NT2/D1 (cell line): ENCODE measurements at regions not wholly inside any gene's neighbourhood (a gene's known extent, or its start where the extent isn't known, plus 50 kb on each side); places are given as distances from the start of the nearest gene placed in this dataset.

ENCODE experiments used
- YY1 ChIP-seq: IDR thresholded peaks from 2 replicates; pipeline ENCODE4 v1.6.1; 2011; ENCODE audit not compliant: insufficient read length, insufficient read depth
- ZNF274 ChIP-seq: IDR thresholded peaks from 2 replicates; pipeline ENCODE4 v1.6.1; 2011; ENCODE audit warnings: mild to moderate bottlenecking, low read depth, low read length

- TF ChIP-seq ZNF274: no peak
- no peak for TF ChIP-seq YY1
These were observed 150.6 kb downstream of the SPATA19 start for GRCh38 chr11:133694701-133695100.
